GM18502 (cell line): ENCODE measurements at regions not wholly inside any gene's neighbourhood (a gene's known extent, or its start where the extent isn't known, plus 50 kb on each side); places are given as distances from the start of the nearest gene placed in this dataset.

Source experiments
- ATAC-seq: cut with Tn5 transposase; IDR thresholded peaks from one replicate; pipeline ENCODE4 v1.9.1; 2021; ENCODE audit warnings: mild to moderate bottlenecking; ENCODE audit not compliant: unreplicated experiment, poor library complexity

- no peak for ATAC-seq
Measured at GRCh38 chr6:105568751-105569150, 165.9 kb upstream of the PREP start.

GRCh38 chr6:105568142-105568541, 165.3 kb upstream of the PREP start:
- no peak for ATAC-seq

- ATAC-seq, result no peak
Measured at GRCh38 chr6:105567140-105567539, 164.3 kb upstream of the PREP start.

GRCh38 chr6:105566503-105566902, 163.6 kb upstream of the PREP start:
- no peak for ATAC-seq

- no peak for ATAC-seq
Measured at GRCh38 chr6:105564121-105564902, 161.4 kb upstream of the PREP start.

GRCh38 chr6:105562027-105562426, 159.1 kb upstream of the PREP start:
- no peak for ATAC-seq

- ATAC-seq, result no peak
Measured at GRCh38 chr6:105561486-105561885, 158.6 kb upstream of the PREP start.

GRCh38 chr6:105560611-105561066, 157.8 kb upstream of the PREP start:
- ATAC-seq, result peak; percentile 96

- no peak for ATAC-seq
Measured at GRCh38 chr6:105557291-105557690, 154.4 kb upstream of the PREP start.

GRCh38 chr6:105553171-105553570, 150.3 kb upstream of the PREP start:
- ATAC-seq, result no peak

GRCh38 chr6:105550955-105551620, 148.2 kb upstream of the PREP start:
- ATAC-seq, result no peak

- ATAC-seq, result no peak
Measured at GRCh38 chr6:105546754-105547153, 143.9 kb upstream of the PREP start.

- no peak for ATAC-seq
Measured at GRCh38 chr6:105545947-105546731, 143.3 kb upstream of the PREP start.

- no peak for ATAC-seq
Measured at GRCh38 chr6:105545228-105545920, 142.5 kb upstream of the PREP start.

GRCh38 chr6:105539911-105540310, 137.0 kb upstream of the PREP start:
- no peak for ATAC-seq

GRCh38 chr6:105537981-105538578, 135.2 kb upstream of the PREP start:
- no peak for ATAC-seq

- no peak for ATAC-seq
Measured at GRCh38 chr6:105536961-105537360, 134.1 kb upstream of the PREP start.

- ATAC-seq, result no peak
Measured at GRCh38 chr6:105533301-105533700, 130.4 kb upstream of the PREP start.

- no peak for ATAC-seq
Measured at GRCh38 chr6:105526225-105526872, 123.5 kb upstream of the PREP start.
